ENCODE measurements at regions not wholly inside any gene's neighbourhood (a gene's known extent, or its start where the extent isn't known, plus 50 kb on each side); places are given as distances from the start of the nearest gene placed in this dataset.

GRCh38 chr2:103527278-103527677 is 765.4 kb downstream of the TMEM182 start:
- Histone ChIP-seq H3K9me3 (ENCODE audit: control extremely low read depth in 1 of 5, control insufficient read depth in 4 of 5, insufficient read depth in 2 of 5, low read depth in 1 of 5, low read length in 4 of 5) (no peaks in the 10 kb centered on the region), H3K36me3 (ENCODE audit: control insufficient read depth in 4 of 4, insufficient read depth in 4 of 4, low read length in 3 of 4) (no peaks in the 10 kb centered on the region), H3K4me3 (ENCODE audit: control insufficient read depth in 1 of 7, extremely low read depth in 1 of 7, insufficient read depth in 4 of 7, low read depth in 2 of 7, low read length in 6 of 7) (no peak overlapping the region), H3K27ac (ENCODE audit: insufficient read depth in 1 of 2, low read depth in 1 of 2, low read length in 2 of 2, poor library complexity in 1 of 2, severe bottlenecking in 2 of 2) (no peak overlapping the region), H3K4me1 (ENCODE audit: control extremely low read depth in 1 of 4, control insufficient read depth in 4 of 4, insufficient read depth in 4 of 4, low read length in 3 of 4) (no peaks in the 10 kb centered on the region), H3K27me3 (replicated peaks in 2 of 5; ENCODE audit: control insufficient read depth in 4 of 5, insufficient read depth in 5 of 5, low read length in 4 of 5) (no peaks in the 10 kb centered on the region)
- CTCF ChIA-PET, result no interaction called here
- WGBS (ENCODE audit: insufficient coverage), result 50% methylated on average over 1 of the region's 3 CpGs
- DNase-seq, result no peak
- POLR2A ChIA-PET, result no interaction called here

- ChIA-PET CTCF (no interaction called here), POLR2A (no interaction called here)
- 85% methylated on average over 4 of the region's 5 CpGs for WGBS (ENCODE audit: insufficient coverage)
- no peaks in the 10 kb centered on the region for H3K9me3 ChIP-seq (ENCODE audit: control extremely low read depth in 1 of 5, control insufficient read depth in 4 of 5, insufficient read depth in 2 of 5, low read depth in 1 of 5, low read length in 4 of 5)
- DNase-seq, result no peak
- H3K27me3 ChIP-seq (replicated peaks in 2 of 5; ENCODE audit: control insufficient read depth in 4 of 5, insufficient read depth in 5 of 5, low read length in 4 of 5), result no peaks in the 10 kb centered on the region
- no peaks in the 10 kb centered on the region for H3K36me3 ChIP-seq (ENCODE audit: control insufficient read depth in 4 of 4, insufficient read depth in 4 of 4, low read length in 3 of 4)
- no peak overlapping the region for H3K27ac ChIP-seq (ENCODE audit: insufficient read depth in 1 of 2, low read depth in 1 of 2, low read length in 2 of 2, poor library complexity in 1 of 2, severe bottlenecking in 2 of 2)
- H3K4me1 ChIP-seq (ENCODE audit: control extremely low read depth in 1 of 4, control insufficient read depth in 4 of 4, insufficient read depth in 4 of 4, low read length in 3 of 4), result no peaks in the 10 kb centered on the region
- H3K4me3 ChIP-seq (ENCODE audit: control insufficient read depth in 1 of 7, extremely low read depth in 1 of 7, insufficient read depth in 4 of 7, low read depth in 2 of 7, low read length in 6 of 7), result no peak overlapping the region
Measured at GRCh38 chr2:103529798-103530502, 768.1 kb downstream of the TMEM182 start.

GRCh38 chr2:103552775-103553174 is 790.9 kb downstream of the TMEM182 start:
- ChIA-PET CTCF (no interaction called here), POLR2A (no interaction called here)
- no peak overlapping the region for H3K4me3 ChIP-seq (ENCODE audit: control insufficient read depth in 1 of 7, extremely low read depth in 1 of 7, insufficient read depth in 4 of 7, low read depth in 2 of 7, low read length in 6 of 7)
- no peak overlapping the region for H3K27ac ChIP-seq (ENCODE audit: insufficient read depth in 1 of 2, low read depth in 1 of 2, low read length in 2 of 2, poor library complexity in 1 of 2, severe bottlenecking in 2 of 2)
- no peak for DNase-seq
- 80% methylated on average over 1 of the region's 3 CpGs for WGBS (ENCODE audit: insufficient coverage)
- H3K9me3 ChIP-seq (ENCODE audit: control extremely low read depth in 1 of 5, control insufficient read depth in 4 of 5, insufficient read depth in 2 of 5, low read depth in 1 of 5, low read length in 4 of 5), result peaks cover 0 to 3% (median 0%) of the 10 kb centered on the region in 5 experiments
- H3K36me3 ChIP-seq (ENCODE audit: control insufficient read depth in 4 of 4, insufficient read depth in 4 of 4, low read length in 3 of 4), result no peaks in the 10 kb centered on the region
- H3K4me1 ChIP-seq (ENCODE audit: control extremely low read depth in 1 of 4, control insufficient read depth in 4 of 4, insufficient read depth in 4 of 4, low read length in 3 of 4), result no peaks in the 10 kb centered on the region
- no peaks in the 10 kb centered on the region for H3K27me3 ChIP-seq (replicated peaks in 2 of 5; ENCODE audit: control insufficient read depth in 4 of 5, insufficient read depth in 5 of 5, low read length in 4 of 5)

GRCh38 chr2:103594823-103595222 is 833.0 kb downstream of the TMEM182 start:
- POLR2A ChIA-PET, result no interaction called here
- CTCF ChIA-PET, result no interaction called here

GRCh38 chr2:103605071-103605780 is 843.4 kb downstream of the TMEM182 start:
- no peak overlapping the region for H3K4me3 ChIP-seq (ENCODE audit: control insufficient read depth in 1 of 7, extremely low read depth in 1 of 7, insufficient read depth in 4 of 7, low read depth in 2 of 7, low read length in 6 of 7)
- H3K4me1 ChIP-seq (ENCODE audit: control extremely low read depth in 1 of 4, control insufficient read depth in 4 of 4, insufficient read depth in 4 of 4, low read length in 3 of 4), result no peaks in the 10 kb centered on the region
- WGBS (ENCODE audit: insufficient coverage), result 82% methylated on average over 4 of the region's 7 CpGs
- H3K9me3 ChIP-seq (ENCODE audit: control extremely low read depth in 1 of 5, control insufficient read depth in 4 of 5, insufficient read depth in 2 of 5, low read depth in 1 of 5, low read length in 4 of 5), result peaks cover 0 to 3% (median 0%) of the 10 kb centered on the region in 5 experiments
- no peak for DNase-seq
- no peak overlapping the region for H3K27ac ChIP-seq (ENCODE audit: insufficient read depth in 1 of 2, low read depth in 1 of 2, low read length in 2 of 2, poor library complexity in 1 of 2, severe bottlenecking in 2 of 2)
- H3K36me3 ChIP-seq (ENCODE audit: control insufficient read depth in 4 of 4, insufficient read depth in 4 of 4, low read length in 3 of 4), result no peaks in the 10 kb centered on the region
- no peaks in the 10 kb centered on the region for H3K27me3 ChIP-seq (replicated peaks in 2 of 5; ENCODE audit: control insufficient read depth in 4 of 5, insufficient read depth in 5 of 5, low read length in 4 of 5)
- ChIA-PET POLR2A (interaction anchor here (0.6 kb wide), 1 partner anchor 14 kb away, joined by 6 read pairs; no protein-coding TSS in a partner anchor), CTCF (no interaction called here)

More at GRCh38 chr2:103594823-103595222, 833.0 kb downstream of the TMEM182 start:
- Histone ChIP-seq H3K4me1 (ENCODE audit: control extremely low read depth in 1 of 4, control insufficient read depth in 4 of 4, insufficient read depth in 4 of 4, low read length in 3 of 4) (no peaks in the 10 kb centered on the region), H3K27me3 (replicated peaks in 2 of 5; ENCODE audit: control insufficient read depth in 4 of 5, insufficient read depth in 5 of 5, low read length in 4 of 5) (no peaks in the 10 kb centered on the region), H3K9me3 (ENCODE audit: control extremely low read depth in 1 of 5, control insufficient read depth in 4 of 5, insufficient read depth in 2 of 5, low read depth in 1 of 5, low read length in 4 of 5) (peaks cover 0 to 6% (median 1%) of the 10 kb centered on the region in 5 experiments), H3K36me3 (ENCODE audit: control insufficient read depth in 4 of 4, insufficient read depth in 4 of 4, low read length in 3 of 4) (no peaks in the 10 kb centered on the region), H3K4me3 (ENCODE audit: control insufficient read depth in 1 of 7, extremely low read depth in 1 of 7, insufficient read depth in 4 of 7, low read depth in 2 of 7, low read length in 6 of 7) (no peak overlapping the region), H3K27ac (ENCODE audit: insufficient read depth in 1 of 2, low read depth in 1 of 2, low read length in 2 of 2, poor library complexity in 1 of 2, severe bottlenecking in 2 of 2) (no peak overlapping the region)
- WGBS (ENCODE audit: insufficient coverage), result 100% methylated on average over 2 of the region's 3 CpGs
- DNase-seq, result no peak

GRCh38 chr2:103615611-103616105 is 853.8 kb downstream of the TMEM182 start:
- WGBS (ENCODE audit: insufficient coverage), result 90% methylated on average over 5 of the region's 5 CpGs
- Histone ChIP-seq H3K36me3 (ENCODE audit: control insufficient read depth in 4 of 4, insufficient read depth in 4 of 4, low read length in 3 of 4) (no peaks in the 10 kb centered on the region), H3K27me3 (replicated peaks in 2 of 5; ENCODE audit: control insufficient read depth in 4 of 5, insufficient read depth in 5 of 5, low read length in 4 of 5) (no peaks in the 10 kb centered on the region), H3K4me3 (ENCODE audit: control insufficient read depth in 1 of 7, extremely low read depth in 1 of 7, insufficient read depth in 4 of 7, low read depth in 2 of 7, low read length in 6 of 7) (no peak overlapping the region), H3K27ac (ENCODE audit: insufficient read depth in 1 of 2, low read depth in 1 of 2, low read length in 2 of 2, poor library complexity in 1 of 2, severe bottlenecking in 2 of 2) (no peak overlapping the region), H3K9me3 (ENCODE audit: control extremely low read depth in 1 of 5, control insufficient read depth in 4 of 5, insufficient read depth in 2 of 5, low read depth in 1 of 5, low read length in 4 of 5) (peaks cover 0 to 2% (median 0%) of the 10 kb centered on the region in 5 experiments), H3K4me1 (ENCODE audit: control extremely low read depth in 1 of 4, control insufficient read depth in 4 of 4, insufficient read depth in 4 of 4, low read length in 3 of 4) (no peaks in the 10 kb centered on the region)
- ChIA-PET CTCF (no interaction called here), POLR2A (no interaction called here)
- DNase-seq, result no peak

GRCh38 chr2:103616891-103617290 is 855.1 kb downstream of the TMEM182 start:
- Histone ChIP-seq H3K27ac (ENCODE audit: insufficient read depth in 1 of 2, low read depth in 1 of 2, low read length in 2 of 2, poor library complexity in 1 of 2, severe bottlenecking in 2 of 2) (no peak overlapping the region), H3K27me3 (replicated peaks in 2 of 5; ENCODE audit: control insufficient read depth in 4 of 5, insufficient read depth in 5 of 5, low read length in 4 of 5) (no peaks in the 10 kb centered on the region), H3K9me3 (ENCODE audit: control extremely low read depth in 1 of 5, control insufficient read depth in 4 of 5, insufficient read depth in 2 of 5, low read depth in 1 of 5, low read length in 4 of 5) (peaks cover 0 to 7% (median 0%) of the 10 kb centered on the region in 5 experiments), H3K4me3 (ENCODE audit: control insufficient read depth in 1 of 7, extremely low read depth in 1 of 7, insufficient read depth in 4 of 7, low read depth in 2 of 7, low read length in 6 of 7) (no peak overlapping the region), H3K4me1 (ENCODE audit: control extremely low read depth in 1 of 4, control insufficient read depth in 4 of 4, insufficient read depth in 4 of 4, low read length in 3 of 4) (no peaks in the 10 kb centered on the region), H3K36me3 (ENCODE audit: control insufficient read depth in 4 of 4, insufficient read depth in 4 of 4, low read length in 3 of 4) (no peaks in the 10 kb centered on the region)
- no peak for DNase-seq
- CTCF ChIA-PET, result no interaction called here
- POLR2A ChIA-PET, result no interaction called here
- WGBS (ENCODE audit: insufficient coverage), result 94% methylated on average over 4 of the region's 4 CpGs

All from common myeloid progenitor, CD34-positive (primary cell).